WTC11 (cell line): ENCODE measurements at regions not wholly inside any gene's neighbourhood (a gene's known extent, or its start where the extent isn't known, plus 50 kb on each side); places are given as distances from the start of the nearest gene placed in this dataset.

Experiments used
- GRHL2 ChIP-seq: fragments of 250-450 bp; sonication (Bioruptor Pico); IDR thresholded peaks from 2 replicates; pipeline ENCODE4 v1.8.0; 2022; ENCODE audit warnings: mild to moderate bottlenecking, moderate library complexity; ENCODE audit not compliant: insufficient replicate concordance, severe bottlenecking
- TF ChIP-seq, protein P1 (sequence below): fragments of 200-600 bp; IDR thresholded peaks from 2 replicates; pipeline ENCODE4 v1.8.0; 2022; ENCODE audit warnings: antibody characterized with exemption
- TF ChIP-seq, protein P2 (sequence below): sonication (generic); formaldehyde crosslinking; IDR thresholded peaks from 2 replicates; pipeline ENCODE4 v1.8.0; 2022; ENCODE audit warnings: mild to moderate bottlenecking, missing genetic modification reagents

DNA sequence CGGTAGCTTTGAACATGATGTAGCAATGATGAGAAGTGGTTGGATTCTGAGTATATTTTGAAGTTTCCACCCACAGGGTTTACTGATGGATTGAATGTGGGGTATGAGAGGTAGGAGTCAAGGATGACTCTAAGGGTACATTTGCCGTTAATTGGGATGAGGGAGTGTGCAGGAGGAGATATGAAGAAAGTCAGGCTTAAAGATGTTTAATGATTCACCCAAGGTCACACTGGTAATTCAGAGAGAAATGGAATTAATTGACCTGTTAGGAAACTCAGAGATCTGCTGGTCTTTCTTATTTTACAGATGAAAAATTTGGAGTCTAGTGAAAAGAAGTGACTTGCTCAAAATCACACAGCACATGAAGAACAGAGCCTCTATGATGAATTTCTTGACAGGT, 390.7 kb downstream of the GBA3 start:
- TF ChIP-seq, protein P1, sequence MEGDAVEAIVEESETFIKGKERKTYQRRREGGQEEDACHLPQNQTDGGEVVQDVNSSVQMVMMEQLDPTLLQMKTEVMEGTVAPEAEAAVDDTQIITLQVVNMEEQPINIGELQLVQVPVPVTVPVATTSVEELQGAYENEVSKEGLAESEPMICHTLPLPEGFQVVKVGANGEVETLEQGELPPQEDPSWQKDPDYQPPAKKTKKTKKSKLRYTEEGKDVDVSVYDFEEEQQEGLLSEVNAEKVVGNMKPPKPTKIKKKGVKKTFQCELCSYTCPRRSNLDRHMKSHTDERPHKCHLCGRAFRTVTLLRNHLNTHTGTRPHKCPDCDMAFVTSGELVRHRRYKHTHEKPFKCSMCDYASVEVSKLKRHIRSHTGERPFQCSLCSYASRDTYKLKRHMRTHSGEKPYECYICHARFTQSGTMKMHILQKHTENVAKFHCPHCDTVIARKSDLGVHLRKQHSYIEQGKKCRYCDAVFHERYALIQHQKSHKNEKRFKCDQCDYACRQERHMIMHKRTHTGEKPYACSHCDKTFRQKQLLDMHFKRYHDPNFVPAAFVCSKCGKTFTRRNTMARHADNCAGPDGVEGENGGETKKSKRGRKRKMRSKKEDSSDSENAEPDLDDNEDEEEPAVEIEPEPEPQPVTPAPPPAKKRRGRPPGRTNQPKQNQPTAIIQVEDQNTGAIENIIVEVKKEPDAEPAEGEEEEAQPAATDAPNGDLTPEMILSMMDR, result no peak
- TF ChIP-seq, protein P2, sequence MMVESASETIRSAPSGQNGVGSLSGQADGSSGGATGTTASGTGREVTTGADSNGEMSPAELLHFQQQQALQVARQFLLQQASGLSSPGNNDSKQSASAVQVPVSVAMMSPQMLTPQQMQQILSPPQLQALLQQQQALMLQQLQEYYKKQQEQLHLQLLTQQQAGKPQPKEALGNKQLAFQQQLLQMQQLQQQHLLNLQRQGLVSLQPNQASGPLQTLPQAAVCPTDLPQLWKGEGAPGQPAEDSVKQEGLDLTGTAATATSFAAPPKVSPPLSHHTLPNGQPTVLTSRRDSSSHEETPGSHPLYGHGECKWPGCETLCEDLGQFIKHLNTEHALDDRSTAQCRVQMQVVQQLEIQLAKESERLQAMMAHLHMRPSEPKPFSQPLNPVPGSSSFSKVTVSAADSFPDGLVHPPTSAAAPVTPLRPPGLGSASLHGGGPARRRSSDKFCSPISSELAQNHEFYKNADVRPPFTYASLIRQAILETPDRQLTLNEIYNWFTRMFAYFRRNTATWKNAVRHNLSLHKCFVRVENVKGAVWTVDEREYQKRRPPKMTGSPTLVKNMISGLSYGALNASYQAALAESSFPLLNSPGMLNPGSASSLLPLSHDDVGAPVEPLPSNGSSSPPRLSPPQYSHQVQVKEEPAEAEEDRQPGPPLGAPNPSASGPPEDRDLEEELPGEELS (CRISPR knock-in tag), result no peak
- TF ChIP-seq GRHL2 (CRISPR knock-in tag), result no peak
